ENCODE measurements at regions not wholly inside any gene's neighbourhood (a gene's known extent, or its start where the extent isn't known, plus 50 kb on each side); places are given as distances from the start of the nearest gene placed in this dataset.

DNA sequence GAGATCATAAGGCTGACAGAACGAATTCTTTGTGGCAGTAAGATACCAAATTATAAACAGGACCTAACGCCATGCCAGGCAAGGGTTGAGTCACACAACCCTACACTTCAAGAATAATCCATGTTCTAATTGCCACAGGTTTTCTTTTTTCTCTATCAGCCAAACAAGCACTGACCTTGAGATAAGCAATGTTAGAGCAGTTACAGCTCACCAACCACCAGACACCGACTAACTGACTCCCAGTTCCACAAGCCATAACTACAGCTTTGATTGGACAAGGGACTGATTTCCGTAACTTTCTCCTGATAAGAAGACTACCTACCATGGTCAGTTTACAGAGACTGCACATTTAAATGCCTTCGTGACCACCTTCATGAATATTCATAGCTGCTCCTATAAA lies 149.6 kb downstream of the PTPRU start:
- no peak overlapping the region for H3K27ac ChIP-seq
- no peak for ATAC-seq
- H3K4me3 ChIP-seq = no peak overlapping the region
- no peaks in the 10 kb centered on the region for H3K9me3 ChIP-seq
- peaks cover 94% of the 10 kb centered on the region for H3K27me3 ChIP-seq
- H3K36me3 ChIP-seq = no peaks in the 10 kb centered on the region
- H3K4me1 ChIP-seq = no peaks in the 10 kb centered on the region
- TF ChIP-seq, protein P1, sequence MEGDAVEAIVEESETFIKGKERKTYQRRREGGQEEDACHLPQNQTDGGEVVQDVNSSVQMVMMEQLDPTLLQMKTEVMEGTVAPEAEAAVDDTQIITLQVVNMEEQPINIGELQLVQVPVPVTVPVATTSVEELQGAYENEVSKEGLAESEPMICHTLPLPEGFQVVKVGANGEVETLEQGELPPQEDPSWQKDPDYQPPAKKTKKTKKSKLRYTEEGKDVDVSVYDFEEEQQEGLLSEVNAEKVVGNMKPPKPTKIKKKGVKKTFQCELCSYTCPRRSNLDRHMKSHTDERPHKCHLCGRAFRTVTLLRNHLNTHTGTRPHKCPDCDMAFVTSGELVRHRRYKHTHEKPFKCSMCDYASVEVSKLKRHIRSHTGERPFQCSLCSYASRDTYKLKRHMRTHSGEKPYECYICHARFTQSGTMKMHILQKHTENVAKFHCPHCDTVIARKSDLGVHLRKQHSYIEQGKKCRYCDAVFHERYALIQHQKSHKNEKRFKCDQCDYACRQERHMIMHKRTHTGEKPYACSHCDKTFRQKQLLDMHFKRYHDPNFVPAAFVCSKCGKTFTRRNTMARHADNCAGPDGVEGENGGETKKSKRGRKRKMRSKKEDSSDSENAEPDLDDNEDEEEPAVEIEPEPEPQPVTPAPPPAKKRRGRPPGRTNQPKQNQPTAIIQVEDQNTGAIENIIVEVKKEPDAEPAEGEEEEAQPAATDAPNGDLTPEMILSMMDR (IDR thresholded peaks at IDR 0.05) = no peak
- no peak for TF ChIP-seq EP300 (IDR thresholded peaks at IDR 0.05)
- TF ChIP-seq POLR2AphosphoS5 (IDR thresholded peaks at IDR 0.05) = no peak
- TF ChIP-seq POLR2A (IDR thresholded peaks at IDR 0.05) = no peak
- WGBS, 2 donors (ENCODE audit: low coverage in 1 of 2) = 51 to 65% methylated on average over 4 to 5 of the region's 5 CpGs

DNA sequence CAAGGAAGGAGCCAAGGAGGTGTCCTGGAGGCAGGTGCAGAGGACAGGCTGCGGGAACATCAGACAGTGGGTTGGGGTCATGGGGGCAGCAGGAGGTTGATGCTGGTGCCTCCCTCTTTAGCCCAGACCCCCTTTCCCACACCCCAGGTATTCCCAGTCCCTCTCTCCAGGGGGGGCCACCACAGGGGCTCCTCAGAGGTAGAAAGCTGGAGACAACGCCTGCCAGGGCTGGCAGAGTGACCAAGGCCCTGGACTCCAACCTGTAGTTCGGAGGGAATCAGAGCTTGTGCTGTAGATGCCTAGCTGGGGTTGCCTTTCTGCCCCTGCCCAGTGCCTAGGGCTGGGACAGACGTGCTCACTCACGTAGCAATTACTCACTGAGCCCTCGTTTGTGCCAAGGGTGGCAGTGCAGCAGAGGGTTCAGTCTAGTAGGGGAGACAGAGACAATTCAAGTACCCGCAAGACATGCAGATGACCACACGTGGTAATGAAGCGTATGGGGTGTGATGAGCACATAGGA lies 148.2 kb downstream of the PTPRU start:
- Histone ChIP-seq H3K4me3 (no peak overlapping the region), H3K36me3 (no peaks in the 10 kb centered on the region), H3K27ac (no peak overlapping the region), H3K4me1 (no peaks in the 10 kb centered on the region), H3K27me3 (peaks cover 79% of the 10 kb centered on the region), H3K9me3 (peaks cover 0 to 9% (median 0%) of the 10 kb centered on the region in 3 donors)
- 67% methylated on average over 5 of the region's 9 CpGs; no CpG with 5 or more reads in 1 of the 2 donors for WGBS, 2 donors (ENCODE audit: low coverage in 1 of 2)
- TF ChIP-seq POLR2AphosphoS5 (IDR thresholded peaks at IDR 0.05) (no peak), EP300 (IDR thresholded peaks at IDR 0.05) (no peak), POLR2A (IDR thresholded peaks at IDR 0.05) (no peak)
- TF ChIP-seq, protein P1 (IDR thresholded peaks at IDR 0.05) = no peak
- ATAC-seq = no peak

DNA sequence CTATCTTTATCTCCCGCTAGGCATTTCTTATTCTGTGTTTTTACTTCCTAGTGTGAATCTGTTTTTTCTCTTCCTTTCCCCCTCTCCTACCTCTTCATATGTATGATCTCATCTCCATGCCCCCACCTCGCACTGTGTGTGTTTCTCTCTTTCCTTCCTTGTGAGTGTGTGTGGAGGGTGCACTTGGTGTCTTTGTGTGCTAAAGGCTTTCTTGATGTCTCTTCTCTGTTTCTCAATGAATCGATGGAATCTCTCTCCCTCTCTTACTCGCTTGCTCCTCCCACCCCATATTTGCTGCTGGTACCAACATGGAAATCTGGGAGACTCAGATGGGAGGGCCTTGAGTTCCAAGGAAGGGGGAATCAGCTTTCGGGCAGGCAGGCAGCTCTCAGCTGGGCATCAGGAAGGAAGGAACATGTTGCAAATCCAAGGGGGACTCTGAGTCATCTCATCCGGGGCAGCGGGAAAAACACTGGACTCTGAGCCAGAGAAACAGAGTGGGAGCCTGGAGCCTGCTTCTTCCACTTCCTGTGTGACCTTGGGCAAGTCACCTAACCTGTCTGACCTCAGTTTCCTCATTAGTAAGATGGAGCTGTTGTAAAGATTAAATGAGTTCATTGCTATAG lies 147.5 kb downstream of the PTPRU start:
- no peak for ATAC-seq
- Histone ChIP-seq H3K27me3 (peaks cover 72% of the 10 kb centered on the region), H3K36me3 (no peaks in the 10 kb centered on the region), H3K4me3 (no peak overlapping the region), H3K27ac (no peak overlapping the region), H3K9me3 (peaks cover 0 to 16% (median 0%) of the 10 kb centered on the region in 3 donors), H3K4me1 (no peaks in the 10 kb centered on the region)
- TF ChIP-seq, protein P1 (IDR thresholded peaks at IDR 0.05) = no peak
- no peak for TF ChIP-seq POLR2AphosphoS5 (IDR thresholded peaks at IDR 0.05)
- TF ChIP-seq POLR2A (IDR thresholded peaks at IDR 0.05) = no peak
- no peak for TF ChIP-seq EP300 (IDR thresholded peaks at IDR 0.05)
- WGBS, 2 donors (ENCODE audit: low coverage in 1 of 2) = 8 to 36% methylated on average over 2 to 6 of the region's 7 CpGs

DNA sequence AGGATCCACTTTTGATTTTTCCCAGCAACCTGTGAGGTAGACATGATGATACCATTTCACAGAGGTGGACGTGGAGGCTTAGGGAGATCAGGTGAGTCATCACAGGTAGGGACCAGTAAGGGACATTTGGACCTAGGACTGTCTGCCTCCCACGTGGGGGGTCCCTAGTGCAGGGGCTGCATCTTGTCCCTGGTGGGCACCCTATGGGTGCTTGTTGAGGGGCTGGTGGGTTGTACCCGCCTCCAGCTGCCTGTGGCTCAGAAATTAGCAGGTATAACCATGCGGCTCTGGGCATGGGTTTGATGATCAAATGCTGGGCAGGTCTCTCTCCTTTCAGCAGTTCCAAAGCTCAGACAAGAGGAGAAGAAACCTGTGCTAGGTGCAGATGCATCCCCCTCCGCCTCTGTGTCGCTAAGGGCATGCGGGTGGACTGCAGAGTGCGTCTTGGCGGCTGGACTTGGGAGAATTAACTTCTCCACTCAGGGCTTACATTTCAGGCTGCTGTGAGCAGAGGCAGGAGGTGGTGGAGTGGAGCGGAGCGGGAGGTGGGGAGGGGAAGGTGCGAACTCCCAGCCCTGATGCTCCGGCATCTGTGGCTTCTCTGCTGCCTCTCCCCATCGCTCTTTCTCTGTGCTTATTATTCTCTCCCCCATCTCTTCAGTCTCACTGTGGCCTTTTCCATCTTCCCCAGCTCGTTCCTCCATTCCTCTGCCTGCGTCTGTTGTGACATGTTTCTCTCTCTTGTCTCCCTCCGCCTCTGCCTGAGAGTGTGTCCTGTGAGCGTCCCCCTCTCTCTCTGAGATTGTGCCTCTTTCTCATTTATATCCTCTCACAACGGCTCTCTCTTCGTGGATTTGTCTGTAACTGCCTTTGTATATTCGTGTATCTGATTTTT lies 146.8 kb downstream of the PTPRU start:
- Histone ChIP-seq H3K27ac (no peak overlapping the region), H3K36me3 (no peaks in the 10 kb centered on the region), H3K9me3 (peaks cover 0 to 24% (median 0%) of the 10 kb centered on the region in 3 donors), H3K4me1 (no peaks in the 10 kb centered on the region), H3K4me3 (no peak overlapping the region), H3K27me3 (peaks cover 66% of the 10 kb centered on the region)
- 15 to 31% methylated on average over 9 to 17 of the region's 21 CpGs for WGBS, 2 donors (ENCODE audit: low coverage in 1 of 2)
- TF ChIP-seq POLR2AphosphoS5 (IDR thresholded peaks at IDR 0.05) = no peak
- TF ChIP-seq, protein P1 (IDR thresholded peaks at IDR 0.05) = no peak
- no peak for TF ChIP-seq EP300 (IDR thresholded peaks at IDR 0.05)
- no peak for TF ChIP-seq POLR2A (IDR thresholded peaks at IDR 0.05)
- ATAC-seq = no peak
